ENCODE measurements at regions not wholly inside any gene's neighbourhood (a gene's known extent, or its start where the extent isn't known, plus 50 kb on each side); places are given as distances from the start of the nearest gene placed in this dataset.

DNA sequence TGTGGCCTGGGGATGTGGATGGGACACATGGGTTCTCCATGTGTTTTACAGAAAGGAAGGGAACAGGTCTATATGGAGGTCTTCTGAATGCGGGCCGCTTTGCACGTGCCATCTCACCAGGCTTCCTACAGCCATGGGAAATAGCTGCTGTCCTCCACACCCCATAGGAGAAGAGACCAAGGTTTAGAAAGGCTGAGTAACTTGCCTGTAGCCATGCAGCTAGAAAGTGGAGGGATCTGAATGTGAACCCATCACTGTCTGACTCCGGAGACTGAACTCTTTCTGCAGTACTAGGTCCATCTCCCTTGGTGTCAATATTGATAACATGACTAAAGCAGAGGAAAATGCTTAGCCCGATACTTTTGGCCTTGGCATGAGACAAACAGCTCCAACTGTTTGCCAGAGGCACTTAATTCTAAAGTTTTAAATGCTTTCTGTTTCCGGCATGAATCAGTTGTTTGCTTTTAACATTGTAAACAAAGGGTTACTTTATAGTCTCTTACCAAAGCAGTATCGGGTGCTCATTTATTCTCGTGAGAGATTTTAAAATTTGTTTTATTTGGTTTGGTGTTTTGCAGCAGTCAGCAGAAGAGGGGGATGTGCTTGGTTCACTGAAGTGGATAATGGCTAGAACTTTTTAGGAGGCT, 64.8 kb upstream of the LOXL4 start:
- no peak overlapping the region for H3K4me3 ChIP-seq
- DNase-seq (no peak), ATAC-seq (no peak)
- no peaks in the 10 kb centered on the region for H3K27me3 ChIP-seq
- H3K36me3 ChIP-seq: no peaks in the 10 kb centered on the region
- peaks cover 5% of the 10 kb centered on the region for H3K4me1 ChIP-seq
- TF ChIP-seq, protein P1, sequence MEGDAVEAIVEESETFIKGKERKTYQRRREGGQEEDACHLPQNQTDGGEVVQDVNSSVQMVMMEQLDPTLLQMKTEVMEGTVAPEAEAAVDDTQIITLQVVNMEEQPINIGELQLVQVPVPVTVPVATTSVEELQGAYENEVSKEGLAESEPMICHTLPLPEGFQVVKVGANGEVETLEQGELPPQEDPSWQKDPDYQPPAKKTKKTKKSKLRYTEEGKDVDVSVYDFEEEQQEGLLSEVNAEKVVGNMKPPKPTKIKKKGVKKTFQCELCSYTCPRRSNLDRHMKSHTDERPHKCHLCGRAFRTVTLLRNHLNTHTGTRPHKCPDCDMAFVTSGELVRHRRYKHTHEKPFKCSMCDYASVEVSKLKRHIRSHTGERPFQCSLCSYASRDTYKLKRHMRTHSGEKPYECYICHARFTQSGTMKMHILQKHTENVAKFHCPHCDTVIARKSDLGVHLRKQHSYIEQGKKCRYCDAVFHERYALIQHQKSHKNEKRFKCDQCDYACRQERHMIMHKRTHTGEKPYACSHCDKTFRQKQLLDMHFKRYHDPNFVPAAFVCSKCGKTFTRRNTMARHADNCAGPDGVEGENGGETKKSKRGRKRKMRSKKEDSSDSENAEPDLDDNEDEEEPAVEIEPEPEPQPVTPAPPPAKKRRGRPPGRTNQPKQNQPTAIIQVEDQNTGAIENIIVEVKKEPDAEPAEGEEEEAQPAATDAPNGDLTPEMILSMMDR (IDR thresholded peaks at IDR 0.05): no peak
- no peak overlapping the region for H3K27ac ChIP-seq
- intact Hi-C loops (cut with DNase I): no loop called here
- H3K9me3 ChIP-seq: no peaks in the 10 kb centered on the region

DNA sequence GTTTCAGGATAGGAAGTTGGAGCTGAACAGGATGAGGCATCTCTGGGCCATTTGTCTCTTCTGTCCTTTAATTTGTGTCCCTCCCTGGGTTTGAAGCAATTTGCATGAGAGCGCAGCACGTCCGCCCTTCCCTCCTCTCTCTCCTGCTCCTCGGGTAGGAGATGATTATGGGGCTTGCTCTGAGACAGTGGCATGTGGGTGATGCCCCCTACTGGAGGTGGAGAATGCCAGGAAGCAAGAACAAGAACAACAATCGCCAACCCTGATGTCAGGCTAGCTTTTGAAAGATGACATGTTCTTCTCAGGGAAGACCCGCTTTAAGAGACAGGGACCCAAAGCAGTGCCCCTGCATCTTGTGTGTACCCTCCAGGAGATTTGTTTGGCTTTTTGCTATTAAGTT, 63.9 kb upstream of the LOXL4 start:
- Histone ChIP-seq H3K27ac (no peak overlapping the region), H3K4me1 (peaks cover 5% of the 10 kb centered on the region), H3K36me3 (no peaks in the 10 kb centered on the region), H3K27me3 (no peaks in the 10 kb centered on the region), H3K4me3 (no peak overlapping the region), H3K9me3 (no peaks in the 10 kb centered on the region)
- ATAC-seq (peak; percentile 76), DNase-seq (no peak)
- TF ChIP-seq, protein P1 (IDR thresholded peaks at IDR 0.05): peak; percentile 32
- intact Hi-C loops (cut with DNase I): no loop called here

DNA sequence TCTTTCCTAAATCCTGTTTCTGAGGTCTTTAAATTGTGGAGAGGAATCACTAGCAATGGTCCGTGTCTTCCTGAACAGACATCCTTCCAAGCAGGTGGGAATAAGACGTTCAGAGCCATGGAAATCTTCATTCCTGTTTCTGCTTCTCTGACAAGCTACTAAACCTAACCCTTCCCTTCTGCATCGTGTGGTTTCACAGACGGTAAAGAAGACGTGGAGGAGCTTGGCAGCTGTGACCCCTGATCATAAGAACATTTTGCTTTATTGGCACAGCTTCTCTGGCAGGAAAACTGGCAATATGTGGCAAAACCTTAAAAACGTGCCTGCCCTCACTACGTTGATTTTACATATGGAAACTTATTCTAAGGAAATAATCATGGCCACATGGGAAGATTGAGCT, 63.0 kb upstream of the LOXL4 start:
- H3K27me3 ChIP-seq: no peaks in the 10 kb centered on the region
- no peaks in the 10 kb centered on the region for H3K9me3 ChIP-seq
- H3K27ac ChIP-seq: no peak overlapping the region
- intact Hi-C loops (cut with DNase I): no loop called here
- no peaks in the 10 kb centered on the region for H3K36me3 ChIP-seq
- TF ChIP-seq, protein P1 (IDR thresholded peaks at IDR 0.05): no peak
- ATAC-seq (no peak), DNase-seq (no peak)
- peaks cover 5% of the 10 kb centered on the region for H3K4me1 ChIP-seq
- no peak overlapping the region for H3K4me3 ChIP-seq

DNA sequence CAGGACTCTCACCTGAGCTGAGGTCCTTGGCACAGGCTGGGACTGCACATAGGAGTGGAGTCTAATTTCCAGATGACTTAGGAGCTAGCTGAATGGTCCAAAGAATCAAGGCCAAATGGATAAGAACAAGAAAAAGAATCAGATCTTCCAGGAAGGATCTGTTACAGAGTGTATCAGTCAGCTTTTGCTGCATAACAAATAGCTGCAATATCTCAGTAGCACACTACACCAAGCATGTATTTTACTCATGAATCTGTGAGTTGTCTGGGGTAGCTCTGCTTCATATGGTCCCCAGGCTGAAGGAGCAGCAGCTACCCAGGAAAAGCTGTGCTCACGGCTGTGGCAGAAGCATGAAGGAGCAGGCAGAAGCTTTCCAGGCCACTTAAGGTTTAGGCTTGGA, 60.6 kb upstream of the LOXL4 start:
- DNase-seq: no peak
- intact Hi-C loops (cut with DNase I): no loop called here
- no peak for ATAC-seq
- no peak overlapping the region for H3K27ac ChIP-seq
- TF ChIP-seq, protein P1 (IDR thresholded peaks at IDR 0.05): no peak
- H3K36me3 ChIP-seq: no peaks in the 10 kb centered on the region
- H3K27me3 ChIP-seq: no peaks in the 10 kb centered on the region
- no peak overlapping the region for H3K4me3 ChIP-seq
- H3K4me1 ChIP-seq: peaks cover 5% of the 10 kb centered on the region
- H3K9me3 ChIP-seq: no peaks in the 10 kb centered on the region

DNA sequence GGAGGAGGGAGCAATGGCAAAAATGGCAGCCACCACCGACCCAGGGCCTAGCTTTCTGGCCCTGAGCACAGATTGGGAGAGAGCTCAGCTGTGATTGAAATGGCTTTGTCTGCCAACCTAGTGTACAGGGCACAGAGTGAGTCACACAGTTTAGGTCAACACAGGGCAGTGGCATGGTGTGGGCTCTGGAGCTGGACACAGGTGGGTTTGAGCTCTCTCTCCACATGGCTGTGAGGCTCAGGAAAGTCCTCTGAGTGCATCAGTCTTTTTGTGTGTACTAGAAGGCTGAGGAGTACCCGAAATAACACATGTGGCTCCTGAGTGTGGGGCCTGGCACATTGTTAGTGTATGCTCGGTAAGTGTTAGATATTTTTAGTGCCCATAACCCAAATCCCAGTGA, 60.2 kb upstream of the LOXL4 start:
- intact Hi-C loops (cut with DNase I): no loop called here

More for the DNA sequence above, 60.2 kb upstream of the LOXL4 start:
- TF ChIP-seq, protein P1 (IDR thresholded peaks at IDR 0.05): no peak
- Histone ChIP-seq H3K4me1 (peaks cover 5% of the 10 kb centered on the region), H3K27ac (no peak overlapping the region), H3K27me3 (no peaks in the 10 kb centered on the region), H3K4me3 (no peak overlapping the region), H3K9me3 (no peaks in the 10 kb centered on the region), H3K36me3 (no peaks in the 10 kb centered on the region)
- no peak for DNase-seq
- ATAC-seq: no peak

All from upper lobe of right lung (tissue), 1 donor.